Mucosa of descending colon (tissue), 3 donors: ENCODE measurements at regions not wholly inside any gene's neighbourhood (a gene's known extent, or its start where the extent isn't known, plus 50 kb on each side); places are given as distances from the start of the nearest gene placed in this dataset.

ENCODE experiments used
- ATAC-seq: fragments of 200-7000 bp; cut with Tn5 transposase; one replicate; pipeline ENCODE4 v1.9.1; 2020; ENCODE audit warnings: mild to moderate bottlenecking, moderate library complexity
- DNase-seq, 3 donors: peaks; one replicate each; pipeline ENCODE4 v3.0.0-alpha.2; 2020
- H3K36me3 ChIP-seq: fragments of 200-600 bp; one replicate; pipeline ENCODE4 v1.8.0; 2021; ENCODE audit warnings: low read depth, mild to moderate bottlenecking
- H3K4me1 ChIP-seq: fragments of 200-600 bp; one replicate; pipeline ENCODE4 v1.8.0; 2021; ENCODE audit warnings: low read depth, mild to moderate bottlenecking
- H3K4me3 ChIP-seq: fragments of 200-600 bp; one replicate; pipeline ENCODE4 v1.8.0; 2021; ENCODE audit warnings: mild to moderate bottlenecking
- H3K9me3 ChIP-seq: fragments of 200-600 bp; one replicate; pipeline ENCODE4 v1.8.0; 2021; ENCODE audit warnings: mild to moderate bottlenecking
- CTCF ChIP-seq: fragments of 200-600 bp; IDR thresholded peaks from one replicate; pipeline ENCODE4 v1.8.0; 2022; ENCODE audit warnings: antibody characterized with exemption, mild to moderate bottlenecking
- intact Hi-C, 2 donors: fragments of 100-400 bp; cut with DNase I in 1 of 2; cut with micrococcal nuclease in 1 of 2; formaldehyde crosslinking; loops; one replicate each; pipeline versions ENCODE4 v1.11.0 to v1.11.1; 2022; cut with DNase I, micrococcal nuclease
- donor health status: DM: no; HTN: no; CAD: no; lungs with moderate emphysema.
- donor health status: DM: no; HTN: no; CAD: no.
- donor health status: DM: no; HTN: yes; CAD: no.

GRCh38 chr20:20837574-20838021 is 125.2 kb upstream of the RALGAPA2 start:
- peak; percentile 61 for ATAC-seq
- peak in 2 of 3 donors; percentile 62 to 73 for DNase-seq
- Histone ChIP-seq H3K4me1 (no peaks in the 10 kb centered on the region), H3K36me3 (no peaks in the 10 kb centered on the region), H3K9me3 (no peaks in the 10 kb centered on the region), H3K4me3 (no peak overlapping the region)
- no peak for TF ChIP-seq CTCF
- intact Hi-C loops, result loop anchor here in 1 of 2 donors (10.0 kb wide), 1 partner anchor 667 kb away; no protein-coding TSS in a partner anchor

- Histone ChIP-seq H3K36me3 (no peaks in the 10 kb centered on the region), H3K9me3 (no peaks in the 10 kb centered on the region), H3K4me1 (no peaks in the 10 kb centered on the region), H3K4me3 (no peak overlapping the region)
- intact Hi-C loops, result loop anchor here in 1 of 2 donors (10.0 kb wide), 1 partner anchor 668 kb away; no protein-coding TSS in a partner anchor
- DNase-seq, result no peak
- no peak for ATAC-seq
- TF ChIP-seq CTCF, result no peak
Measured at GRCh38 chr20:20836836-20837235, 124.4 kb upstream of the RALGAPA2 start.

- Histone ChIP-seq H3K9me3 (no peaks in the 10 kb centered on the region), H3K4me3 (no peak overlapping the region), H3K4me1 (no peaks in the 10 kb centered on the region), H3K36me3 (no peaks in the 10 kb centered on the region)
- intact Hi-C loops, result loop anchor here in 1 of 2 donors (10.0 kb wide), 1 partner anchor 669 kb away; no protein-coding TSS in a partner anchor
- ATAC-seq (no peak), DNase-seq (no peak)
- TF ChIP-seq CTCF, result no peak
Measured at GRCh38 chr20:20835897-20836296, 123.5 kb upstream of the RALGAPA2 start.

- ATAC-seq (no peak), DNase-seq (no peak)
- no peaks in the 10 kb centered on the region for H3K36me3 ChIP-seq
- no peaks in the 10 kb centered on the region for H3K4me1 ChIP-seq
- no peak overlapping the region for H3K4me3 ChIP-seq
- H3K9me3 ChIP-seq, result no peaks in the 10 kb centered on the region
- no peak for TF ChIP-seq CTCF
- intact Hi-C loops, result loop anchor here in 1 of 2 donors (10.0 kb wide), 1 partner anchor 671 kb away; no protein-coding TSS in a partner anchor
Measured at GRCh38 chr20:20834008-20834407, 121.6 kb upstream of the RALGAPA2 start.

- Histone ChIP-seq H3K9me3 (no peaks in the 10 kb centered on the region), H3K4me3 (no peak overlapping the region), H3K36me3 (no peaks in the 10 kb centered on the region), H3K4me1 (no peaks in the 10 kb centered on the region)
- intact Hi-C loops, result loop anchor here in 1 of 2 donors (10.0 kb wide), 1 partner anchor 672 kb away; no protein-coding TSS in a partner anchor
- DNase-seq, result no peak
- no peak for ATAC-seq
- no peak for TF ChIP-seq CTCF
Measured at GRCh38 chr20:20832715-20833114, 120.3 kb upstream of the RALGAPA2 start.
